ENCODE measurements at regions not wholly inside any gene's neighbourhood (a gene's known extent, or its start where the extent isn't known, plus 50 kb on each side); places are given as distances from the start of the nearest gene placed in this dataset.

DNA sequence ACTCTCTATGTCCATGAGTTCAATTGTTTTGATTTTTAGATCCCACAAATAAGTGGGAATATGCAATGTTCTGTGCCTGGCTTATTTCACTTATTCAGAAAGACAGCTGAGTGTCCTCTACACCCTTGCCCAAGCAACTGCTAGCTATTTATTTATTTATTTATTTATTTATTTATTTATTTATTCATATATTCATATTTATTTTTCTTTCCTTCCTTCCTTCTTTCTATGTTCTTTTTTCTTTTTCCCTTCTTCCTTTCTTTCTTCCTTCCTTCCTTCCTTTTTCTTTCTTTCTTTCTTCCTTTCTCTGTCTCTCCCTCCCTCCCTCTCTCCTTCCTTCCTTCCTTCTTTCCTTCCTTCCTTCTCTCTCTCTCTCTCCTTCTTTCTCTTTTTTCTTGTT, 563.4 kb downstream of the BCL11B start (continued):
- TF ChIP-seq, protein P1, sequence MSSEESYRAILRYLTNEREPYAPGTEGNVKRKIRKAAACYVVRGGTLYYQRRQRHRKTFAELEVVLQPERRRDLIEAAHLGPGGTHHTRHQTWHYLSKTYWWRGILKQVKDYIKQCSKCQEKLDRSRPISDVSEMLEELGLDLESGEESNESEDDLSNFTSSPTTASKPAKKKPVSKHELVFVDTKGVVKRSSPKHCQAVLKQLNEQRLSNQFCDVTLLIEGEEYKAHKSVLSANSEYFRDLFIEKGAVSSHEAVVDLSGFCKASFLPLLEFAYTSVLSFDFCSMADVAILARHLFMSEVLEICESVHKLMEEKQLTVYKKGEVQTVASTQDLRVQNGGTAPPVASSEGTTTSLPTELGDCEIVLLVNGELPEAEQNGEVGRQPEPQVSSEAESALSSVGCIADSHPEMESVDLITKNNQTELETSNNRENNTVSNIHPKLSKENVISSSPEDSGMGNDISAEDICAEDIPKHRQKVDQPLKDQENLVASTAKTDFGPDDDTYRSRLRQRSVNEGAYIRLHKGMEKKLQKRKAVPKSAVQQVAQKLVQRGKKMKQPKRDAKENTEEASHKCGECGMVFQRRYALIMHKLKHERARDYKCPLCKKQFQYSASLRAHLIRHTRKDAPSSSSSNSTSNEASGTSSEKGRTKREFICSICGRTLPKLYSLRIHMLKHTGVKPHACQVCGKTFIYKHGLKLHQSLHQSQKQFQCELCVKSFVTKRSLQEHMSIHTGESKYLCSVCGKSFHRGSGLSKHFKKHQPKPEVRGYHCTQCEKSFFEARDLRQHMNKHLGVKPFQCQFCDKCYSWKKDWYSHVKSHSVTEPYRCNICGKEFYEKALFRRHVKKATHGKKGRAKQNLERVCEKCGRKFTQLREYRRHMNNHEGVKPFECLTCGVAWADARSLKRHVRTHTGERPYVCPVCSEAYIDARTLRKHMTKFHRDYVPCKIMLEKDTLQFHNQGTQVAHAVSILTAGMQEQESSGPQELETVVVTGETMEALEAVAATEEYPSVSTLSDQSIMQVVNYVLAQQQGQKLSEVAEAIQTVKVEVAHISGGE (tag by site-specific recombination; conservative IDR thresholded peaks at IDR 0.05; ENCODE audit: low read depth) = peak; percentile 73
- TF ChIP-seq ZNF654 (tag by site-specific recombination; IDR thresholded peaks at IDR 0.05; ENCODE audit: low read depth) (peak; percentile 31), ZNF560 (tag by site-specific recombination; IDR thresholded peaks at IDR 0.05; ENCODE audit: borderline replicate concordance) (peak; percentile 65; the same call in 1 of the 2 replicates), ZNF426 (tag by site-specific recombination; IDR thresholded peaks at IDR 0.05) (peak; percentile 70), ZNF366 (tag by site-specific recombination; conservative IDR thresholded peaks at IDR 0.05) (peak; percentile 67), ZNF140 (tag by site-specific recombination; IDR thresholded peaks at IDR 0.05) (peak; percentile 28; the same call in 1 of the 2 replicates), ZNF558 (tag by site-specific recombination; IDR thresholded peaks at IDR 0.05) (peak; percentile 39; the same call in 1 of the 2 replicates), ZNF37A (tag by site-specific recombination; IDR thresholded peaks at IDR 0.05) (no peak), ZNF664 (tag by site-specific recombination; IDR thresholded peaks at IDR 0.05) (peak; percentile 7; the same call in 1 of the 2 replicates), ZNF555 (tag by site-specific recombination; conservative IDR thresholded peaks at IDR 0.05) (peak; percentile 66), ZNF266 (tag by site-specific recombination; IDR thresholded peaks at IDR 0.05; ENCODE audit: low read depth) (peak; percentile 51; the same call in 1 of the 2 replicates), GLI4 (tag by site-specific recombination; IDR thresholded peaks at IDR 0.05) (no peak)
- TF ChIP-seq, protein P2, sequence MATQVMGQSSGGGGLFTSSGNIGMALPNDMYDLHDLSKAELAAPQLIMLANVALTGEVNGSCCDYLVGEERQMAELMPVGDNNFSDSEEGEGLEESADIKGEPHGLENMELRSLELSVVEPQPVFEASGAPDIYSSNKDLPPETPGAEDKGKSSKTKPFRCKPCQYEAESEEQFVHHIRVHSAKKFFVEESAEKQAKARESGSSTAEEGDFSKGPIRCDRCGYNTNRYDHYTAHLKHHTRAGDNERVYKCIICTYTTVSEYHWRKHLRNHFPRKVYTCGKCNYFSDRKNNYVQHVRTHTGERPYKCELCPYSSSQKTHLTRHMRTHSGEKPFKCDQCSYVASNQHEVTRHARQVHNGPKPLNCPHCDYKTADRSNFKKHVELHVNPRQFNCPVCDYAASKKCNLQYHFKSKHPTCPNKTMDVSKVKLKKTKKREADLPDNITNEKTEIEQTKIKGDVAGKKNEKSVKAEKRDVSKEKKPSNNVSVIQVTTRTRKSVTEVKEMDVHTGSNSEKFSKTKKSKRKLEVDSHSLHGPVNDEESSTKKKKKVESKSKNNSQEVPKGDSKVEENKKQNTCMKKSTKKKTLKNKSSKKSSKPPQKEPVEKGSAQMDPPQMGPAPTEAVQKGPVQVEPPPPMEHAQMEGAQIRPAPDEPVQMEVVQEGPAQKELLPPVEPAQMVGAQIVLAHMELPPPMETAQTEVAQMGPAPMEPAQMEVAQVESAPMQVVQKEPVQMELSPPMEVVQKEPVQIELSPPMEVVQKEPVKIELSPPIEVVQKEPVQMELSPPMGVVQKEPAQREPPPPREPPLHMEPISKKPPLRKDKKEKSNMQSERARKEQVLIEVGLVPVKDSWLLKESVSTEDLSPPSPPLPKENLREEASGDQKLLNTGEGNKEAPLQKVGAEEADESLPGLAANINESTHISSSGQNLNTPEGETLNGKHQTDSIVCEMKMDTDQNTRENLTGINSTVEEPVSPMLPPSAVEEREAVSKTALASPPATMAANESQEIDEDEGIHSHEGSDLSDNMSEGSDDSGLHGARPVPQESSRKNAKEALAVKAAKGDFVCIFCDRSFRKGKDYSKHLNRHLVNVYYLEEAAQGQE (tag by site-specific recombination; IDR thresholded peaks at IDR 0.05) = peak; percentile 50

DNA sequence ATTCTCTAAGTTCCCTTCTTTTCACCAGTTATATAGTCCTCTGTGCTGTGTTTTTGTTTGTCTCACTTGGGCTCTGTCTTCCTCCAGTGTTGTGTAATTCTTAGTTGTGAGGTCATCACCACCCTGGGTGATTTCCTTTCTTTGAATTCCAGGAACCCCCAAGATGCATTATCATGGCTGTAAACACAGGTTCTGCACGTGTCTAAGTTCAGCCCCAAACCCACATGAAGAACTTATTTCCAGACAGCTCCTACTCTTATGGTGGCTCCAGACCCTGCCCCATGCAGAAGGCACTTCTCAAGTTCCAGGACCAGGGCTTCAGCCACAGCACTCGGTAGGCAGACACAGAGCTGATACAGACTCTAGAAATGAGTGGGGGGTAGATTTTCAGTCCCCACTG, 560.5 kb downstream of the BCL11B start:
- H3K36me3 ChIP-seq (ENCODE audit: control insufficient read depth in 2 of 2, insufficient read depth in 1 of 2, low read length in 2 of 2) = no peaks in the 10 kb centered on the region
- no peak overlapping the region for H3K27ac ChIP-seq (ENCODE audit: extremely low read depth, low read depth, low read length)
- H3K9me3 ChIP-seq (ENCODE audit: control insufficient read depth, insufficient read depth, low read depth, low read length) = no peaks in the 10 kb centered on the region
- H3K4me1 ChIP-seq (ENCODE audit: control insufficient read depth, insufficient read depth, low read length) = no peaks in the 10 kb centered on the region
- H3K4me3 ChIP-seq (ENCODE audit: low read depth, low read length) = no peak overlapping the region
- CTCF ChIA-PET = no interaction called here
- no peak for TF ChIP-seq ZNF24 (tag by site-specific recombination; IDR thresholded peaks at IDR 0.05)
- TF ChIP-seq GLIS1 (tag by site-specific recombination; IDR thresholded peaks at IDR 0.05) = peak; percentile 65
- no peak for TF ChIP-seq MEIS1 (CRISPR knock-in tag; IDR thresholded peaks at IDR 0.05; ENCODE audit: borderline replicate concordance)
- POLR2A ChIA-PET = no interaction called here

DNA sequence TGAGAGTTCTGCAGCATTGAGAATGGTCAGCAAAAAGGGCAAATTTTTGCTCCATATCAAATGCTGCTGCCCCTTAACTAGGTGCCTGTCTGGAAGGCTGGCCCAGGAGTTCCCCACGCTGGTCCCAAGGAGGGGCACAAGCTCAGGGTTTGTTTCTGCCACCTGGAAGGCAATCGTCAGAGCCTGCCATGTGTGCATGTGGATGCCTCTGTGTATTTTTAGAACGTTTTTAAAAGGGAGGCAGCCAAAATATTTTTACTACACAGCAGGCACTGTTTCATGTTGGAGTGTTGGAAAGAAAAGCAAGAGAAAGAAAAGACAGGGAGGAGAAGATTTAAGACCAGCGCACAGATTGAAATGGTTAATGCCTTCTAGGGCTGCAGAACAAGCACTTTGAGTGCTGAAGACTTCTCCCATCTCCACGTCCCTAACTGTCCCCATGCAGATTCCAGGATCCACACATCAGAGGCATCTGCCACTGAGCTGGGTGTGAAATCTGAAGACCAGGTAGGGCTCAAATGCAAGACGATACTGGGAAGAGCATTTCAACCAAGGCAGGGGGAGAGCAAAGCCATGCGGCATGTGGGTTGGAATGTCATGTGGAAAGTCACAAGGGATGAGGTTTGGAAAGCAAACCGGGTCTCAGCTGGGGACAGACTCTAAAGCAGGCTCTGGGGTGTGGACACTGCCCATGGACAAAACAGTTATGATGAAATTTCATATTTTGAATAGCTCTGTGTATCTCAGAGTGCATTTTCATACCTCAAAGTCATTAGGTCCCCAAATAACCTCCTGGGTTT, 557.2 kb downstream of the BCL11B start:
- no peaks in the 10 kb centered on the region for H3K36me3 ChIP-seq (ENCODE audit: control insufficient read depth in 2 of 2, insufficient read depth in 1 of 2, low read length in 2 of 2)
- TF ChIP-seq ZNF660 (tag by site-specific recombination; IDR thresholded peaks at IDR 0.05) (no peak), TRIM28 (IDR thresholded peaks at IDR 0.05; ENCODE audit: borderline replicate concordance, low read length) (no peak)
- ChIA-PET CTCF (no interaction called here), POLR2A (interaction anchor here (0.6 kb wide), 1 partner anchor 227 kb away, joined by 3 read pairs; no protein-coding TSS in a partner anchor)
- no peaks in the 10 kb centered on the region for H3K4me1 ChIP-seq (ENCODE audit: control insufficient read depth, insufficient read depth, low read length)
- H3K9me3 ChIP-seq (ENCODE audit: control insufficient read depth, insufficient read depth, low read depth, low read length) = no peaks in the 10 kb centered on the region
- no peak overlapping the region for H3K4me3 ChIP-seq (ENCODE audit: low read depth, low read length)
- no peak overlapping the region for H3K27ac ChIP-seq (ENCODE audit: extremely low read depth, low read depth, low read length)
